Loucy (cell line): ENCODE measurements at regions not wholly inside any gene's neighbourhood (a gene's known extent, or its start where the extent isn't known, plus 50 kb on each side); places are given as distances from the start of the nearest gene placed in this dataset.

Source experiments
- CTCF ChIP-seq: fragments of 200-600 bp; sonication (generic); conservative IDR thresholded peaks from 2 replicates; pipeline ENCODE4 v1.5.1; 2014; ENCODE audit warnings: mild to moderate bottlenecking, antibody characterized with exemption, low read length
- EZH2phosphoT487 ChIP-seq: fragments of 200-600 bp; IDR thresholded peaks from 2 replicates; pipeline ENCODE4 v1.6.1; 2018; ENCODE audit warnings: antibody characterized with exemption, mild to moderate bottlenecking, moderate library complexity, borderline replicate concordance

- TF ChIP-seq CTCF (no peak), EZH2phosphoT487 (no peak)
Measured at GRCh38 chr4:170388255-170388654, 298.5 kb upstream of the AADAT start.
